ENCODE measurements at regions not wholly inside any gene's neighbourhood (a gene's known extent, or its start where the extent isn't known, plus 50 kb on each side); places are given as distances from the start of the nearest gene placed in this dataset.

DNA sequence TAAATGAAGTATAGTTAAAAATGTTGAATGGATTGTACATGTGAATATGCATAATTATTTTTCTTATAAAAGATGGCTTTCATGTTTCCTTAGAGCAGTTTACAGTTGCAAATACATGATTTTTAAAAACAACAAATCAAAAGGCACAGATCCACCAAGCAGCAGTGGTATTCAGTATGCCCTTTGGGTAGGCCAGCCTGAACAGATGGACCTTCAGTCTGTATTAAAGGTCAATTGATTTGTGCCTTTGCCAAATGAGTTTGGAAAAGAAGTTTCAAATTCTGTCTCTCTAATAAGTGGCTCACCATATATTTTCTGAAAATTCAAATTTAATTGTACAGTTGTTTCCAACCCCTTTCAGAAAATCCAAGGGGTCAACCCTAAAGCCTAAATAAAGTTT is 477.1 kb downstream of the NSUN3 start:
- no peak for TF ChIP-seq EP300 (conservative IDR thresholded peaks at IDR 0.05; ENCODE audit: poor library complexity, severe bottlenecking)
- TF ChIP-seq, protein P1, sequence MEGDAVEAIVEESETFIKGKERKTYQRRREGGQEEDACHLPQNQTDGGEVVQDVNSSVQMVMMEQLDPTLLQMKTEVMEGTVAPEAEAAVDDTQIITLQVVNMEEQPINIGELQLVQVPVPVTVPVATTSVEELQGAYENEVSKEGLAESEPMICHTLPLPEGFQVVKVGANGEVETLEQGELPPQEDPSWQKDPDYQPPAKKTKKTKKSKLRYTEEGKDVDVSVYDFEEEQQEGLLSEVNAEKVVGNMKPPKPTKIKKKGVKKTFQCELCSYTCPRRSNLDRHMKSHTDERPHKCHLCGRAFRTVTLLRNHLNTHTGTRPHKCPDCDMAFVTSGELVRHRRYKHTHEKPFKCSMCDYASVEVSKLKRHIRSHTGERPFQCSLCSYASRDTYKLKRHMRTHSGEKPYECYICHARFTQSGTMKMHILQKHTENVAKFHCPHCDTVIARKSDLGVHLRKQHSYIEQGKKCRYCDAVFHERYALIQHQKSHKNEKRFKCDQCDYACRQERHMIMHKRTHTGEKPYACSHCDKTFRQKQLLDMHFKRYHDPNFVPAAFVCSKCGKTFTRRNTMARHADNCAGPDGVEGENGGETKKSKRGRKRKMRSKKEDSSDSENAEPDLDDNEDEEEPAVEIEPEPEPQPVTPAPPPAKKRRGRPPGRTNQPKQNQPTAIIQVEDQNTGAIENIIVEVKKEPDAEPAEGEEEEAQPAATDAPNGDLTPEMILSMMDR (IDR thresholded peaks at IDR 0.05; ENCODE audit: poor library complexity, severe bottlenecking): no peak
